ENCODE measurements at regions not wholly inside any gene's neighbourhood (a gene's known extent, or its start where the extent isn't known, plus 50 kb on each side); places are given as distances from the start of the nearest gene placed in this dataset.

GRCh38 chr1:88537787-88538186 is 146.3 kb upstream of the PKN2 start:
- POLR2A ChIA-PET, result no interaction called here
- no peaks in the 10 kb centered on the region for H3K27me3 ChIP-seq (ENCODE audit: control insufficient read depth, insufficient read depth, low read length)
- no peak overlapping the region for H3K4me3 ChIP-seq (ENCODE audit: low read depth, low read length)
- no peak for DNase-seq (ENCODE audit: low read depth)
- no peaks in the 10 kb centered on the region for H3K36me3 ChIP-seq (ENCODE audit: control insufficient read depth, insufficient read depth, low read length)
- CTCF ChIA-PET, result no interaction called here
- TF ChIP-seq CTCF (IDR thresholded peaks at IDR 0.05; ENCODE audit: insufficient read depth, low read depth, low read length), result no peak

GRCh38 chr1:88538222-88538899 is 145.7 kb upstream of the PKN2 start:
- POLR2A ChIA-PET, result no interaction called here
- H3K36me3 ChIP-seq (ENCODE audit: control insufficient read depth, insufficient read depth, low read length), result no peaks in the 10 kb centered on the region
- no peak overlapping the region for H3K4me3 ChIP-seq (ENCODE audit: low read depth, low read length)
- DNase-seq (ENCODE audit: low read depth), result no peak
- no peaks in the 10 kb centered on the region for H3K27me3 ChIP-seq (ENCODE audit: control insufficient read depth, insufficient read depth, low read length)
- no peak for TF ChIP-seq CTCF (IDR thresholded peaks at IDR 0.05; ENCODE audit: insufficient read depth, low read depth, low read length)
- CTCF ChIA-PET, result no interaction called here

- no peak overlapping the region for H3K4me3 ChIP-seq (ENCODE audit: low read depth, low read length)
- DNase-seq (ENCODE audit: low read depth), result no peak
- POLR2A ChIA-PET, result no interaction called here
- no peak for TF ChIP-seq CTCF (IDR thresholded peaks at IDR 0.05; ENCODE audit: insufficient read depth, low read depth, low read length)
- CTCF ChIA-PET, result interaction anchor here (0.7 kb wide), 1 partner anchor 156 kb away, joined by 3 read pairs; no protein-coding TSS in a partner anchor
- H3K27me3 ChIP-seq (ENCODE audit: control insufficient read depth, insufficient read depth, low read length), result no peaks in the 10 kb centered on the region
- no peaks in the 10 kb centered on the region for H3K36me3 ChIP-seq (ENCODE audit: control insufficient read depth, insufficient read depth, low read length)
Measured at GRCh38 chr1:88540255-88540654, 143.8 kb upstream of the PKN2 start.

- Histone ChIP-seq H3K27me3 (ENCODE audit: control insufficient read depth, insufficient read depth, low read length) (no peaks in the 10 kb centered on the region), H3K36me3 (ENCODE audit: control insufficient read depth, insufficient read depth, low read length) (no peaks in the 10 kb centered on the region), H3K4me3 (ENCODE audit: low read depth, low read length) (no peak overlapping the region)
- CTCF ChIA-PET, result no interaction called here
- no peak for TF ChIP-seq CTCF (IDR thresholded peaks at IDR 0.05; ENCODE audit: insufficient read depth, low read depth, low read length)
- no peak for DNase-seq (ENCODE audit: low read depth)
- POLR2A ChIA-PET, result no interaction called here
Measured at GRCh38 chr1:88541596-88541995, 142.5 kb upstream of the PKN2 start.

- no peak for DNase-seq (ENCODE audit: low read depth)
- no peak for TF ChIP-seq CTCF (IDR thresholded peaks at IDR 0.05; ENCODE audit: insufficient read depth, low read depth, low read length)
- no peaks in the 10 kb centered on the region for H3K36me3 ChIP-seq (ENCODE audit: control insufficient read depth, insufficient read depth, low read length)
- POLR2A ChIA-PET, result no interaction called here
- no peak overlapping the region for H3K4me3 ChIP-seq (ENCODE audit: low read depth, low read length)
- CTCF ChIA-PET, result no interaction called here
- no peaks in the 10 kb centered on the region for H3K27me3 ChIP-seq (ENCODE audit: control insufficient read depth, insufficient read depth, low read length)
Measured at GRCh38 chr1:88544195-88544594, 139.9 kb upstream of the PKN2 start.
